ENCODE measurements at regions not wholly inside any gene's neighbourhood (a gene's known extent, or its start where the extent isn't known, plus 50 kb on each side); places are given as distances from the start of the nearest gene placed in this dataset.

DNA sequence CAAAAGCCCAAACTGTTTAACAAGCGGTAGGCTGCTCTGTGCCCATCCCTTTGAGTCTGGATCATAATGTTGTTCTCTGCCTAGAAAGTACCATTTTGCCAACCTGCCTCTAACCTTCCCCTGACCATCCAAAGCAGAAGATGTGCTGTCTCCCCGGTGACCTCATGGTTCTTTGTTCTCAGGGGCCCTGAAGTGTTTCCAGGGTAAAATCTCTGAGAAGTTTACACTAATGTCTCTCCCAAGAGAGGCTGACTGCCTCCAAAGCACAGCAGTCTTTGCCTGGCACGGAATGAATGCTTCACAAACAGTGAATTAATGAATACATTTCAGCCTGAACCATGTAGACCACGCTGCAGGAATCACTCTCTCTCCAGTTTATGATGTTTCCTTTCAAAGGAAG, 523.8 kb upstream of the CELF2 start:
- TF ChIP-seq, protein P1, sequence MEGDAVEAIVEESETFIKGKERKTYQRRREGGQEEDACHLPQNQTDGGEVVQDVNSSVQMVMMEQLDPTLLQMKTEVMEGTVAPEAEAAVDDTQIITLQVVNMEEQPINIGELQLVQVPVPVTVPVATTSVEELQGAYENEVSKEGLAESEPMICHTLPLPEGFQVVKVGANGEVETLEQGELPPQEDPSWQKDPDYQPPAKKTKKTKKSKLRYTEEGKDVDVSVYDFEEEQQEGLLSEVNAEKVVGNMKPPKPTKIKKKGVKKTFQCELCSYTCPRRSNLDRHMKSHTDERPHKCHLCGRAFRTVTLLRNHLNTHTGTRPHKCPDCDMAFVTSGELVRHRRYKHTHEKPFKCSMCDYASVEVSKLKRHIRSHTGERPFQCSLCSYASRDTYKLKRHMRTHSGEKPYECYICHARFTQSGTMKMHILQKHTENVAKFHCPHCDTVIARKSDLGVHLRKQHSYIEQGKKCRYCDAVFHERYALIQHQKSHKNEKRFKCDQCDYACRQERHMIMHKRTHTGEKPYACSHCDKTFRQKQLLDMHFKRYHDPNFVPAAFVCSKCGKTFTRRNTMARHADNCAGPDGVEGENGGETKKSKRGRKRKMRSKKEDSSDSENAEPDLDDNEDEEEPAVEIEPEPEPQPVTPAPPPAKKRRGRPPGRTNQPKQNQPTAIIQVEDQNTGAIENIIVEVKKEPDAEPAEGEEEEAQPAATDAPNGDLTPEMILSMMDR (IDR thresholded peaks at IDR 0.05) = no peak
- no peak for TF ChIP-seq POLR2A (IDR thresholded peaks at IDR 0.05)

Data from esophagus squamous epithelium (tissue), 4 donors.